Spleen (tissue), 7 donors: ENCODE measurements at regions not wholly inside any gene's neighbourhood (a gene's known extent, or its start where the extent isn't known, plus 50 kb on each side); places are given as distances from the start of the nearest gene placed in this dataset.
"Not testable (repeated sequence)": the region's sequence is repeated elsewhere in the genome, so short reads cannot be mapped to it uniquely, and the experiment has no call there.

Source experiments
- CTCF ChIP-seq, 11 experiments: fragments of 200-600 bp in 7 of 11; fragments of 450-650 bp in 4 of 11; sonication (generic) in 4 of 11; IDR thresholded peaks in 8 of 11; conservative IDR thresholded peaks in 3 of 11; 1 replicate in 7 of 11; 2 replicates in 4 of 11; pipeline versions ENCODE4 v1.4.0 to v1.8.0; 2016 to 2021; ENCODE audit warnings: antibody characterized with exemption in 11 of 11, inconsistent platforms in 4 of 11, mild to moderate bottlenecking in 1 of 11
- POLR2A ChIP-seq, 3 donors: fragments of 450-650 bp; IDR thresholded peaks; one replicate each; pipeline ENCODE4 v1.5.1; 2017; ENCODE audit warnings: antibody characterized with exemption in 3 of 3, mild to moderate bottlenecking in 1 of 3
- donor health status: DM: no; HTN: no; CAD: no; lungs with moderate emphysema.
- donor health status: DM: no; HTN: no; CAD: no.
- donor health status: DM: no; HTN: no; CAD: no.

GRCh38 chr20:25798174-25798993, 101.7 kb upstream of the ZNF337 start:
- TF ChIP-seq CTCF (IDR thresholded peaks at IDR 0.05 in 8 of 11, conservative IDR thresholded peaks at IDR 0.05 in 3 of 11); POLR2A (IDR thresholded peaks at IDR 0.05): not testable (repeated sequence)
